ENCODE measurements at regions not wholly inside any gene's neighbourhood (a gene's known extent, or its start where the extent isn't known, plus 50 kb on each side); places are given as distances from the start of the nearest gene placed in this dataset.

- no peak for TF ChIP-seq CTCF (IDR thresholded peaks at IDR 0.05)
- ATAC-seq (ENCODE audit: insufficient number of reproducible peaks, low FRiP score, low read depth): no peak
- H3K27ac ChIP-seq: no peak overlapping the region
- H3K9me3 ChIP-seq: no peaks in the 10 kb centered on the region
- no peaks in the 10 kb centered on the region for H3K4me1 ChIP-seq (ENCODE audit: control insufficient read depth in 1 of 2, low read depth in 2 of 2)
- no peaks in the 10 kb centered on the region for H3K36me3 ChIP-seq
- H3K27me3 ChIP-seq (replicated peaks; ENCODE audit: insufficient read depth): no peaks in the 10 kb centered on the region
- no peak for DNase-seq (ENCODE audit: low spot score)
- no peak overlapping the region for H3K4me3 ChIP-seq
Observed at GRCh38 chrX:15158350-15158735, 111.5 kb downstream of the ASB9 start.

- ATAC-seq (ENCODE audit: insufficient number of reproducible peaks, low FRiP score, low read depth) (no peak), DNase-seq (ENCODE audit: low spot score) (no peak)
- Histone ChIP-seq H3K27ac (no peak overlapping the region), H3K4me3 (no peak overlapping the region), H3K27me3 (replicated peaks; ENCODE audit: insufficient read depth) (no peaks in the 10 kb centered on the region), H3K36me3 (no peaks in the 10 kb centered on the region), H3K4me1 (ENCODE audit: control insufficient read depth in 1 of 2, low read depth in 2 of 2) (no peaks in the 10 kb centered on the region), H3K9me3 (no peaks in the 10 kb centered on the region)
- TF ChIP-seq CTCF (IDR thresholded peaks at IDR 0.05): no peak
Observed at GRCh38 chrX:15157624-15158023, 112.3 kb downstream of the ASB9 start.

GRCh38 chrX:15151267-15152186 lies 118.4 kb downstream of the ASB9 start:
- no peak for TF ChIP-seq CTCF (IDR thresholded peaks at IDR 0.05)
- no peak overlapping the region for H3K27ac ChIP-seq
- H3K36me3 ChIP-seq: no peaks in the 10 kb centered on the region
- no peak for ATAC-seq (ENCODE audit: insufficient number of reproducible peaks, low FRiP score, low read depth)
- no peaks in the 10 kb centered on the region for H3K9me3 ChIP-seq
- H3K4me3 ChIP-seq: no peak overlapping the region
- H3K4me1 ChIP-seq (ENCODE audit: control insufficient read depth in 1 of 2, low read depth in 2 of 2): no peaks in the 10 kb centered on the region
- no peaks in the 10 kb centered on the region for H3K27me3 ChIP-seq (replicated peaks; ENCODE audit: insufficient read depth)
- DNase-seq (ENCODE audit: low spot score): no peak

- DNase-seq (ENCODE audit: low spot score): no peak
- ATAC-seq (ENCODE audit: insufficient number of reproducible peaks, low FRiP score, low read depth): no peak
- no peaks in the 10 kb centered on the region for H3K27me3 ChIP-seq (replicated peaks; ENCODE audit: insufficient read depth)
Observed at GRCh38 chrX:15150586-15150985, 119.3 kb downstream of the ASB9 start.

GRCh38 chrX:15146515-15146914 lies 123.4 kb downstream of the ASB9 start:
- ATAC-seq (ENCODE audit: insufficient number of reproducible peaks, low FRiP score, low read depth): no peak

More at GRCh38 chrX:15150586-15150985, 119.3 kb downstream of the ASB9 start:
- no peak overlapping the region for H3K27ac ChIP-seq
- H3K4me3 ChIP-seq: no peak overlapping the region
- no peak for TF ChIP-seq CTCF (IDR thresholded peaks at IDR 0.05)
- no peaks in the 10 kb centered on the region for H3K36me3 ChIP-seq
- H3K9me3 ChIP-seq: no peaks in the 10 kb centered on the region
- no peaks in the 10 kb centered on the region for H3K4me1 ChIP-seq (ENCODE audit: control insufficient read depth in 1 of 2, low read depth in 2 of 2)

More at GRCh38 chrX:15146515-15146914, 123.4 kb downstream of the ASB9 start:
- no peak for DNase-seq (ENCODE audit: low spot score)
- no peaks in the 10 kb centered on the region for H3K9me3 ChIP-seq
- H3K27ac ChIP-seq: no peak overlapping the region
- H3K27me3 ChIP-seq (replicated peaks; ENCODE audit: insufficient read depth): no peaks in the 10 kb centered on the region
- no peak for TF ChIP-seq CTCF (IDR thresholded peaks at IDR 0.05)
- H3K4me3 ChIP-seq: no peak overlapping the region
- H3K4me1 ChIP-seq (ENCODE audit: control insufficient read depth in 1 of 2, low read depth in 2 of 2): no peaks in the 10 kb centered on the region
- no peaks in the 10 kb centered on the region for H3K36me3 ChIP-seq

Measured in thoracic aorta (tissue), 2 donors.